ENCODE measurements at regions not wholly inside any gene's neighbourhood (a gene's known extent, or its start where the extent isn't known, plus 50 kb on each side); places are given as distances from the start of the nearest gene placed in this dataset.

GRCh38 chr3:3666664-3667063 is 132.6 kb upstream of the LRRN1 start:
- H3K27me3 ChIP-seq (ENCODE audit: low read depth): no peaks in the 10 kb centered on the region
- ATAC-seq: no peak
- H3K4me1 ChIP-seq: no peaks in the 10 kb centered on the region
- no peak overlapping the region for H3K27ac ChIP-seq
- intact Hi-C loops (cut with DNase I): no loop called here
- no peak for DNase-seq
- TF ChIP-seq CTCF (IDR thresholded peaks at IDR 0.05): no peak
- H3K36me3 ChIP-seq: no peaks in the 10 kb centered on the region
- no peaks in the 10 kb centered on the region for H3K9me3 ChIP-seq
- no peak overlapping the region for H3K4me3 ChIP-seq

- DNase-seq: peak; percentile 47
- intact Hi-C loops (cut with DNase I): no loop called here
- no peak overlapping the region for H3K4me3 ChIP-seq
These were observed 133.1 kb upstream of the LRRN1 start for GRCh38 chr3:3665961-3666640.

GRCh38 chr3:3665546-3665945 is 133.7 kb upstream of the LRRN1 start:
- no peak for DNase-seq
- Histone ChIP-seq H3K36me3 (no peaks in the 10 kb centered on the region), H3K27me3 (ENCODE audit: low read depth) (no peaks in the 10 kb centered on the region), H3K4me1 (no peaks in the 10 kb centered on the region), H3K27ac (no peak overlapping the region), H3K4me3 (no peak overlapping the region), H3K9me3 (no peaks in the 10 kb centered on the region)
- no peak for TF ChIP-seq CTCF (IDR thresholded peaks at IDR 0.05)
- intact Hi-C loops (cut with DNase I): no loop called here
- no peak for ATAC-seq

More at GRCh38 chr3:3665961-3666640, 133.1 kb upstream of the LRRN1 start:
- H3K9me3 ChIP-seq: no peaks in the 10 kb centered on the region
- no peaks in the 10 kb centered on the region for H3K36me3 ChIP-seq
- no peak for TF ChIP-seq CTCF (IDR thresholded peaks at IDR 0.05)
- no peak for ATAC-seq
- no peaks in the 10 kb centered on the region for H3K4me1 ChIP-seq
- no peak overlapping the region for H3K27ac ChIP-seq
- H3K27me3 ChIP-seq (ENCODE audit: low read depth): no peaks in the 10 kb centered on the region

GRCh38 chr3:3664935-3665334 is 134.3 kb upstream of the LRRN1 start:
- intact Hi-C loops (cut with DNase I): no loop called here
- Histone ChIP-seq H3K4me1 (no peaks in the 10 kb centered on the region), H3K27ac (no peak overlapping the region), H3K9me3 (no peaks in the 10 kb centered on the region), H3K27me3 (ENCODE audit: low read depth) (no peaks in the 10 kb centered on the region), H3K4me3 (no peak overlapping the region), H3K36me3 (no peaks in the 10 kb centered on the region)
- ATAC-seq (no peak), DNase-seq (no peak)
- TF ChIP-seq CTCF (IDR thresholded peaks at IDR 0.05): no peak

- intact Hi-C loops (cut with DNase I): no loop called here
- TF ChIP-seq CTCF (IDR thresholded peaks at IDR 0.05): no peak
These were observed 136.6 kb upstream of the LRRN1 start for GRCh38 chr3:3662610-3663009.

More at GRCh38 chr3:3662610-3663009, 136.6 kb upstream of the LRRN1 start:
- DNase-seq: no peak
- H3K36me3 ChIP-seq: no peaks in the 10 kb centered on the region
- no peaks in the 10 kb centered on the region for H3K9me3 ChIP-seq
- no peak for ATAC-seq
- no peaks in the 10 kb centered on the region for H3K4me1 ChIP-seq
- H3K4me3 ChIP-seq: no peak overlapping the region
- H3K27ac ChIP-seq: no peak overlapping the region
- no peaks in the 10 kb centered on the region for H3K27me3 ChIP-seq (ENCODE audit: low read depth)

Measured in lower lobe of right lung (tissue), 2 donors.